GM12873 (cell line): ENCODE measurements at regions not wholly inside any gene's neighbourhood (a gene's known extent, or its start where the extent isn't known, plus 50 kb on each side); places are given as distances from the start of the nearest gene placed in this dataset.

Experiments used
- CTCF ChIP-seq: IDR thresholded peaks from 2 replicates; pipeline ENCODE4 v1.5.1; 2012; ENCODE audit warnings: low read depth, mild to moderate bottlenecking, moderate library complexity, low read length, control low read depth; ENCODE audit not compliant: insufficient read depth; ENCODE audit errors: missing control alignments

- no peak for TF ChIP-seq CTCF
Observed at GRCh38 chr2:136383167-136383566, 265.2 kb upstream of the CXCR4 start.

- TF ChIP-seq CTCF = no peak
Observed at GRCh38 chr2:136381722-136382633, 264.0 kb upstream of the CXCR4 start.

GRCh38 chr2:136381245-136381644, 263.3 kb upstream of the CXCR4 start:
- peak; percentile 1 for TF ChIP-seq CTCF

- TF ChIP-seq CTCF = peak; percentile 88
Observed at GRCh38 chr2:136378712-136379595, 261.0 kb upstream of the CXCR4 start.

- TF ChIP-seq CTCF = no peak
Observed at GRCh38 chr2:136377423-136378382, 259.8 kb upstream of the CXCR4 start.

GRCh38 chr2:136376798-136377211, 258.9 kb upstream of the CXCR4 start:
- no peak for TF ChIP-seq CTCF
